Astrocyte of the cerebellum (primary cell): ENCODE measurements at regions not wholly inside any gene's neighbourhood (a gene's known extent, or its start where the extent isn't known, plus 50 kb on each side); places are given as distances from the start of the nearest gene placed in this dataset.
"Not testable (repeated sequence)": the region's sequence is repeated elsewhere in the genome, so short reads cannot be mapped to it uniquely, and the experiment has no call there.

Experiments
- DNase-seq: peaks from one replicate; pipeline ENCODE4 v3.0.0-alpha.2; 2011; ENCODE audit warnings: low read depth
- H3K4me3 ChIP-seq: 2 replicates; pipeline ENCODE4 v1.5.1; 2011; ENCODE audit warnings: mild to moderate bottlenecking, low read depth, low read length, moderate library complexity
- CTCF ChIP-seq: IDR thresholded peaks from 2 replicates; pipeline ENCODE4 v1.5.1; 2012; ENCODE audit warnings: low read length, low read depth, moderate library complexity, mild to moderate bottlenecking; ENCODE audit errors: missing control alignments
- in situ Hi-C: cut with HindIII; loops from 2 replicates; pipeline ENCODE4 v1.10.0; 2017; ENCODE audit warnings: low sequenced_read_pairs

GRCh38 chr14:82987502-82988124 lies 1454.0 kb upstream of the SEL1L start:
- no peak for DNase-seq
- TF ChIP-seq CTCF: no peak
- no peak overlapping the region for H3K4me3 ChIP-seq
- in situ Hi-C loops: no loop called here

GRCh38 chr14:82994547-82994946 lies 1460.9 kb upstream of the SEL1L start:
- H3K4me3 ChIP-seq, DNase-seq, in situ Hi-C loops: not testable (repeated sequence)

- TF ChIP-seq CTCF: peak; percentile 31
- in situ Hi-C loops: no loop called here
- DNase-seq: no peak
- H3K4me3 ChIP-seq: no peak overlapping the region
Observed at GRCh38 chr14:82999802-83000201, 1466.1 kb upstream of the SEL1L start.

GRCh38 chr14:83004456-83005006 lies 1470.9 kb upstream of the SEL1L start:
- DNase-seq: no peak
- in situ Hi-C loops: no loop called here
- no peak for TF ChIP-seq CTCF
- H3K4me3 ChIP-seq: no peak overlapping the region

- no peak for TF ChIP-seq CTCF
- DNase-seq: no peak
- in situ Hi-C loops: no loop called here
- H3K4me3 ChIP-seq: no peak overlapping the region
Observed at GRCh38 chr14:83006121-83006670, 1472.5 kb upstream of the SEL1L start.

- DNase-seq, H3K4me3 ChIP-seq, in situ Hi-C loops: not testable (repeated sequence)
Observed at GRCh38 chr14:83007052-83007451, 1473.4 kb upstream of the SEL1L start.

- no peak for TF ChIP-seq CTCF
Observed at GRCh38 chr14:83007641-83008225, 1474.1 kb upstream of the SEL1L start.

More at GRCh38 chr14:83007641-83008225, 1474.1 kb upstream of the SEL1L start:
- no peak for DNase-seq
- H3K4me3 ChIP-seq: no peak overlapping the region
- in situ Hi-C loops: no loop called here
